ENCODE measurements at regions not wholly inside any gene's neighbourhood (a gene's known extent, or its start where the extent isn't known, plus 50 kb on each side); places are given as distances from the start of the nearest gene placed in this dataset.

- H3K4me3 ChIP-seq (ENCODE audit: low read length), result no peak overlapping the region
- H3K9me3 ChIP-seq (ENCODE audit: low read depth, low read length), result no peaks in the 10 kb centered on the region
- no peaks in the 10 kb centered on the region for H3K4me1 ChIP-seq (ENCODE audit: insufficient read depth, low read length)
- H3K27me3 ChIP-seq (ENCODE audit: insufficient read depth, low read length), result peaks cover 3% of the 10 kb centered on the region
Measured at GRCh38 chr3:17947833-17948232, 205.4 kb upstream of the TBC1D5 start.

GRCh38 chr3:17946619-17947018 is 204.2 kb upstream of the TBC1D5 start:
- H3K4me3 ChIP-seq (ENCODE audit: low read length), result no peak overlapping the region
- peaks cover 3% of the 10 kb centered on the region for H3K27me3 ChIP-seq (ENCODE audit: insufficient read depth, low read length)
- H3K9me3 ChIP-seq (ENCODE audit: low read depth, low read length), result no peaks in the 10 kb centered on the region
- no peaks in the 10 kb centered on the region for H3K4me1 ChIP-seq (ENCODE audit: insufficient read depth, low read length)

- Histone ChIP-seq H3K4me1 (ENCODE audit: insufficient read depth, low read length) (no peaks in the 10 kb centered on the region), H3K4me3 (ENCODE audit: low read length) (no peak overlapping the region), H3K27me3 (ENCODE audit: insufficient read depth, low read length) (peaks cover 3% of the 10 kb centered on the region), H3K9me3 (ENCODE audit: low read depth, low read length) (no peaks in the 10 kb centered on the region)
Measured at GRCh38 chr3:17945799-17946399, 203.5 kb upstream of the TBC1D5 start.

- H3K4me1 ChIP-seq (ENCODE audit: insufficient read depth, low read length), result no peaks in the 10 kb centered on the region
- peaks cover 3% of the 10 kb centered on the region for H3K27me3 ChIP-seq (ENCODE audit: insufficient read depth, low read length)
Measured at GRCh38 chr3:17945018-17945798, 202.8 kb upstream of the TBC1D5 start.

GRCh38 chr3:17942856-17943255 is 200.4 kb upstream of the TBC1D5 start:
- no peaks in the 10 kb centered on the region for H3K9me3 ChIP-seq (ENCODE audit: low read depth, low read length)
- peaks cover 6% of the 10 kb centered on the region for H3K4me1 ChIP-seq (ENCODE audit: insufficient read depth, low read length)
- H3K4me3 ChIP-seq (ENCODE audit: low read length), result no peak overlapping the region
- peaks cover 3% of the 10 kb centered on the region for H3K27me3 ChIP-seq (ENCODE audit: insufficient read depth, low read length)

More at GRCh38 chr3:17945018-17945798, 202.8 kb upstream of the TBC1D5 start:
- no peaks in the 10 kb centered on the region for H3K9me3 ChIP-seq (ENCODE audit: low read depth, low read length)
- H3K4me3 ChIP-seq (ENCODE audit: low read length), result no peak overlapping the region

GRCh38 chr3:17941766-17942165 is 199.3 kb upstream of the TBC1D5 start:
- H3K27me3 ChIP-seq (ENCODE audit: insufficient read depth, low read length), result peaks cover 3% of the 10 kb centered on the region
- H3K4me3 ChIP-seq (ENCODE audit: low read length), result no peak overlapping the region
- H3K4me1 ChIP-seq (ENCODE audit: insufficient read depth, low read length), result peaks cover 6% of the 10 kb centered on the region
- H3K9me3 ChIP-seq (ENCODE audit: low read depth, low read length), result no peaks in the 10 kb centered on the region

GRCh38 chr3:17941152-17941551 is 198.7 kb upstream of the TBC1D5 start:
- Histone ChIP-seq H3K4me3 (ENCODE audit: low read length) (no peak overlapping the region), H3K27me3 (ENCODE audit: insufficient read depth, low read length) (peaks cover 3% of the 10 kb centered on the region), H3K4me1 (ENCODE audit: insufficient read depth, low read length) (peaks cover 6% of the 10 kb centered on the region), H3K9me3 (ENCODE audit: low read depth, low read length) (no peaks in the 10 kb centered on the region)

GRCh38 chr3:17939157-17939556 is 196.7 kb upstream of the TBC1D5 start:
- no peaks in the 10 kb centered on the region for H3K27me3 ChIP-seq (ENCODE audit: insufficient read depth, low read length)
- no peak overlapping the region for H3K4me3 ChIP-seq (ENCODE audit: low read length)
- H3K9me3 ChIP-seq (ENCODE audit: low read depth, low read length), result no peaks in the 10 kb centered on the region
- H3K4me1 ChIP-seq (ENCODE audit: insufficient read depth, low read length), result peaks cover 6% of the 10 kb centered on the region

- Histone ChIP-seq H3K9me3 (ENCODE audit: low read depth, low read length) (no peaks in the 10 kb centered on the region), H3K4me1 (ENCODE audit: insufficient read depth, low read length) (peaks cover 6% of the 10 kb centered on the region), H3K27me3 (ENCODE audit: insufficient read depth, low read length) (no peaks in the 10 kb centered on the region), H3K4me3 (ENCODE audit: low read length) (no peak overlapping the region)
Measured at GRCh38 chr3:17938313-17938712, 195.9 kb upstream of the TBC1D5 start.

- H3K4me3 ChIP-seq (ENCODE audit: low read length), result no peak overlapping the region
- no peaks in the 10 kb centered on the region for H3K27me3 ChIP-seq (ENCODE audit: insufficient read depth, low read length)
- peaks cover 6% of the 10 kb centered on the region for H3K4me1 ChIP-seq (ENCODE audit: insufficient read depth, low read length)
- H3K9me3 ChIP-seq (ENCODE audit: low read depth, low read length), result no peaks in the 10 kb centered on the region
Measured at GRCh38 chr3:17936736-17937480, 194.5 kb upstream of the TBC1D5 start.

GRCh38 chr3:17935222-17935621 is 192.8 kb upstream of the TBC1D5 start:
- Histone ChIP-seq H3K4me3 (ENCODE audit: low read length) (no peak overlapping the region), H3K9me3 (ENCODE audit: low read depth, low read length) (no peaks in the 10 kb centered on the region), H3K27me3 (ENCODE audit: insufficient read depth, low read length) (no peaks in the 10 kb centered on the region), H3K4me1 (ENCODE audit: insufficient read depth, low read length) (peaks cover 6% of the 10 kb centered on the region)

- Histone ChIP-seq H3K9me3 (ENCODE audit: low read depth, low read length) (no peaks in the 10 kb centered on the region), H3K4me1 (ENCODE audit: insufficient read depth, low read length) (no peaks in the 10 kb centered on the region), H3K4me3 (ENCODE audit: low read length) (no peak overlapping the region)
Measured at GRCh38 chr3:17932136-17932771, 189.8 kb upstream of the TBC1D5 start.

GRCh38 chr3:17931131-17931530 is 188.7 kb upstream of the TBC1D5 start:
- H3K27me3 ChIP-seq (ENCODE audit: insufficient read depth, low read length), result no peaks in the 10 kb centered on the region
- H3K9me3 ChIP-seq (ENCODE audit: low read depth, low read length), result no peaks in the 10 kb centered on the region
- H3K4me3 ChIP-seq (ENCODE audit: low read length), result no peak overlapping the region
- no peaks in the 10 kb centered on the region for H3K4me1 ChIP-seq (ENCODE audit: insufficient read depth, low read length)

More at GRCh38 chr3:17932136-17932771, 189.8 kb upstream of the TBC1D5 start:
- no peaks in the 10 kb centered on the region for H3K27me3 ChIP-seq (ENCODE audit: insufficient read depth, low read length)

- H3K9me3 ChIP-seq (ENCODE audit: low read depth, low read length), result no peaks in the 10 kb centered on the region
- no peaks in the 10 kb centered on the region for H3K27me3 ChIP-seq (ENCODE audit: insufficient read depth, low read length)
- no peaks in the 10 kb centered on the region for H3K4me1 ChIP-seq (ENCODE audit: insufficient read depth, low read length)
- no peak overlapping the region for H3K4me3 ChIP-seq (ENCODE audit: low read length)
Measured at GRCh38 chr3:17928502-17929145, 186.2 kb upstream of the TBC1D5 start.
